HG02981 (cell line): ENCODE measurements at regions not wholly inside any gene's neighbourhood (a gene's known extent, or its start where the extent isn't known, plus 50 kb on each side); places are given as distances from the start of the nearest gene placed in this dataset.

Experiments used
- ATAC-seq: cut with Tn5 transposase; IDR thresholded peaks from one replicate; pipeline ENCODE4 v1.9.1; 2021; ENCODE audit warnings: mild to moderate bottlenecking, moderate library complexity; ENCODE audit not compliant: unreplicated experiment

DNA sequence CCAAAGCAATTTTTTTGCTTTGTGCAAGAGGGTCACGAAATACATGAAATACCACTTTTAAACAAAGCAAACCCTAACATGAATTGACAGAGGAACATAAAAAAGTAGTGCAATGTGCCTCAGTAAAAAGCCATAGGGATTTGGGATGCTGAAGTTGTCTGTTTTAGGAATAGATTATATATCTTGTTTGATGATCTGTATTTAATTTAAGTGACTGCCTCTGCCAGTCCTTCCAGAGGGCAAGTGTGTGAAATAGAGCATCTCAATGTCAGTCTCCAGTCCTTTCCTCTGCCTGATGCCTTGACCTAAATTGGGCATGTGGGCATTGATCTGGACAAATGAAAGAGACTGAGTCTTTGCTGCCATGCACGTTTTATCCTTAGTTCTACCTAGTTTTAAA lies 222.8 kb downstream of the PTPRC start:
- ATAC-seq, result no peak

- no peak for ATAC-seq
Observed at GRCh38 chr1:198864695-198865094, 225.9 kb downstream of the PTPRC start.

DNA sequence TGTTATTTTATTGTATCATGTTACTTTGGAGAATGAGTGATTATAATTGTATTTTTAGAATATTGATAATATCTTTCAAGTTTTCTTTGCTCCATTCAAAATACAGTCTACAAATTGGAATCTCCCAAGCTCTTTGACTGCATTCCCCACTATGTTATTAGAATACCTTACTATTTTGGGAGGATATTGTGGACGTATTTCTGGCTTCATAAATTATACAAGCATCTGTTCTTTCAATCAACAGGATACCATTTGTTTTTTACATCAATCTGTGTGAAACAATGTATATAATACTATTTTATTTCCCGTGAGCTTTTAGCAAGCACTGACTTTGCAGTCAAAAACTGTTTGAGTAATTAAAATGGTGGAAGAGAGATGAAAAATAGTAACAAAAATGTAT lies 226.5 kb downstream of the PTPRC start:
- ATAC-seq, result no peak

GRCh38 chr1:198867182-198867581 lies 228.3 kb downstream of the PTPRC start:
- no peak for ATAC-seq

GRCh38 chr1:198873696-198874230 lies 234.9 kb downstream of the PTPRC start:
- ATAC-seq, result no peak

DNA sequence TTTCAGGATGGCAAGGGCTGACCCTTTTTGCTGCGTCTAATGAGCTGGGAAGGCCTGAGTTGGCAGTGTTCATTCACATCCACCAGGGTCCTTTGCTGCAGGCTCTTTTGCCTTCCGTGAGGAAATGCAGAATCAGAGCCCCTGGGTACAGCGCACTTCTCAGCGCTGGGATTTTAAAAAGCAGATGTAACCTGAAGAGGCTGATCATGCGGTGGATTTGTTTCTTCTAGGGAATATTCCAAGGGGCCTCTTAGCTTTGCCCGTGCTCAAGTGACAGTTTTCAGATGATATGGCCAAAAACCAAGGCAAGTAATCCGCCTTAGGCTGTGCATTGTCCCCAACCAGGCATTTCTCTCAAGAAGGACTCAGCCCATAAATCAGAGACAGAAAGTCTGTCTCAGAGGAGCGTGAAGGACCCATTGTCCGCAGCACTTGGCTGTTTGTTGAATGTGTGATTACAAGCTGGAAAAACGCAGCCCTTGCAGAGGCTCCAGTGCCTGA lies 237.6 kb downstream of the PTPRC start:
- no peak for ATAC-seq

DNA sequence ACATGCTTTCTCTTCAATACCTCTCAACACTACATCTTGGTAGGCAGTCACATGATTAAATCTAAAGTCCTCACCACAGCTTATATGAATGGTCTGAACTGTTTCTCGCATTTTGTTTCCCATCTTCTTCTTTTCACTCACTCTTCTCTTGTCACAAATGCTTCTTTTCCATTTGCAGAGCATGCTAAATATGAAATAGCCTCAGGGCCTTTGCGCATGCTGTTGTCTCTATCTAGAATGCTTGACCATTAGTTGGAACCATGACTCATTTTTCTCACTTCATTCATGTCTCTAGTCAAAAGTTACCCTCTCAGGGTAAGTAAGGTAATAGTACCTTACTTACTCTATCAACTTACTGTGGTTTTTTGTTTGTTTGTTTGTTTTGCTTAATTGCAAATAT lies 239.7 kb downstream of the PTPRC start:
- no peak for ATAC-seq

DNA sequence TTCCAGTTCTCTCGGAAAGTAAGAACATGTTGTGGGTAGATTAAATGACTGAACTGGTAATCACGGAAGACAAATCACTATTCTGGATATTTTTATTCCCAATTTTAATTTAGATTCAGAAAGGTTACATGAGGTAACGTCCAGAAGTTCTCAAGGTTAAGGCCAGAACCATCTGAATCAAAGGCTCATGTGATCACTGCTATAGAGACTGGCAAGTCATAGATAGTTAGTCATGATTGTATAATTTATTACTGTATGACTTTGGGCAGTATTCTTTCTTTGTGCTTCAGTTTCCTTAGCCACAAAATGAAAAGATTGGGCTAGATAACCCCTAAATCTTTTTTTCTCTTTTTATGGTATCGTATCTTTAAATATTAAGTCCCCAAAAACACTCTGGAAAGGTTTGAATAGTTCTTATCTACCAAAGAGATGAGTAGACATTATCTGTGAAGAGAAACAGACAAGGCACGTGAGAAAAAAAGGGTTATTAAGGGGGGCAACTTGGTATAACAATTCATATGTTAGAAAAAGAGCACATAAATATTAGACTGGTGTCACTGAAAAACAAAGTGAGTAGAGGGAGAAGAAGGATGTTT lies 241.0 kb downstream of the PTPRC start:
- ATAC-seq, result no peak

- no peak for ATAC-seq
Observed at GRCh38 chr1:198880397-198880796, 241.6 kb downstream of the PTPRC start.

DNA sequence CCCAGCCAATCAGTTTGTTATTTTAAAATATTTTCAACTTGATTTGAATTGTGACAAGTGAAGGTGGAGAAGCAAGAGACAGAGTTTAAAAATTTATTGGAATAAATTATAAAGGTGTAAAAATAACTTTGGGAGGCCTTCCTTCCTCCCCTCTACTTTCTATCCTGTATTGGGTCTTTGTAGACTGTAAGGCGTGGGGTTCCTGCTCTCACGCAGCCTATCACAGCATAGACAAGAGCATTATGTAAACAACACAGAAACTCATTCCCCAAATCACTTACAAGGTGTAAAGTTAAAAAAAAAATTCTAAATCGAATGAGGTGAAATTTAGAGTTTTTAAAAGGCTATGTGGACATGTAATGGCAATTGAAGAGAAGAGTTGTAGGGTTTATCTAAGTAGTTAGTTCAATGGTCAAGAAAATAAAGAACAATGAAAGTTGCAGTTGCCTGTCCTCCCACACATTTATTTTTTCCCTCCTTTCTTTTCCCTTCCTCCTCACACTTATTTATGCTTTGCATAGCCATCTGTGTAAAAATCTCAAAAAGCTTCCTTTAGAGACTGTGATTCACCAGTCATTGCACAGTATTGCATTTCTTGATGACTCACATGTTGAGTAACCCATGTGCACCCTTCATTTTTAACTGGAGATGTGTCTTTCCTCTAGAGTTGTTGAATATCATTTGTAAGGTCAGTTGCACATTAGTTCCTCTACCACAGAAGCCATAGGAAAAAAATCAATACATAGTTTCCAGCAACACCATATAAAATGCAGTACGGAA lies 242.2 kb downstream of the PTPRC start:
- ATAC-seq, result no peak

DNA sequence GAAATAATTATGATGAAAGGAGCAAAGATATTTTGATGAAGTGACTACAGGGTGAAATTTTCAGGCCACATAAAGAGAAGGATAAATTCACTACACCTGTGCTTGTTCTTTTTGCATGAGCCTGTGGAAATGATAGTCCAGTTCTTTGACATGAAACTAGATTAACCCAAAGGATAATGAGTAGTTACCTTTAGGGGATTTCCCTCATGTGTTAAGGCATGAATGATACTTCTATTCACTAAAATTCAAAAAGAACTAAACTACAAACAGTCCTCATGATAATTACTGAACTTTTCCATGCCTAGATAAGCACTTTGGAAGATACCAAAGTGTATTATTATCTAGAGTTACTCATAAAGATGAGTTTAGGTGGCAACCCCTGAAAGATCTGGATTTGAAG lies 244.3 kb downstream of the PTPRC start:
- ATAC-seq, result no peak

GRCh38 chr1:198887866-198888265 lies 249.0 kb downstream of the PTPRC start:
- no peak for ATAC-seq

DNA sequence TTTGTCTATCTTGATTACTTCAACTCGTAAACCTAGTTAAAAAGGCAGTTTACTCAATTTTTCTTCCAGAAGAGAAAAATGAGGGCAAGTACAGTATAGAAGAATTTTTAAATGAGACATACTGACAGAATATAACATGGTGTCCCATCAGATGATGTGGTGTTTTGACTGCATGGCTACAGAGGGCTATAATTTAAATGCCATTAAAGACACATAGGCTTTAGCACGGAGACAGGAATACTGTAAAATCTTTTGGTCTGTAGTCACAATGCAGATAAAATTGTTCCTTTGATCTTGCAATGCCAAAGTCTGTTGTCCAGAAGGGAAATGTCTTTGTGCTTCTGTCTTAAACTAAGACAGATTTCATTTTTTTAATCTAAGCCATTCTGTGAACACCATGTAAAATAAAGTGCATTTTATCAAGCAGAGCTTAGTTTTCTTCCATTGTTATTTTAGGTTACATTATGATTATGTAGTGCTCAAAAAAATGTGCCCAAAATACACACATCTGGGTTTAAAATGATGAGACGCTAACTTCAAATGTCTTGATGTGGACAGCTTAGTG lies 249.6 kb downstream of the PTPRC start:
- no peak for ATAC-seq

DNA sequence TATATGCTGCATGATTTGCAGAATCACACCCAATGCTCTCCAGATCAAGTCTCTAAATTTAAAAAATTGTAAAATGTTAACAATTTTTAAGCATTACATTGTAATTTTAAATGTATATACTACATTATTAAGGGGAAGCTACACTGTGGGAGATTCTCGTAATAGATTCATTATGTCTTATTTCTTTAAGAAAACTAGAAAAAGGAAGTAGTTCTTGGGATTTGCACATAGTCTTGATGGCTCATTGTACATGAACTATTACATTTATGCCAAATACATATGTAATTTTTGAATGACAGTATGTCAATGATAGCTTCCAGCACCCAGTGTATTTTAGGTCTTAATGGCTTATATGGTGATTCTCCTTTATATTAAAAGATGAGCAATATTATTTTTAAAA lies 250.3 kb downstream of the PTPRC start:
- ATAC-seq, result no peak

DNA sequence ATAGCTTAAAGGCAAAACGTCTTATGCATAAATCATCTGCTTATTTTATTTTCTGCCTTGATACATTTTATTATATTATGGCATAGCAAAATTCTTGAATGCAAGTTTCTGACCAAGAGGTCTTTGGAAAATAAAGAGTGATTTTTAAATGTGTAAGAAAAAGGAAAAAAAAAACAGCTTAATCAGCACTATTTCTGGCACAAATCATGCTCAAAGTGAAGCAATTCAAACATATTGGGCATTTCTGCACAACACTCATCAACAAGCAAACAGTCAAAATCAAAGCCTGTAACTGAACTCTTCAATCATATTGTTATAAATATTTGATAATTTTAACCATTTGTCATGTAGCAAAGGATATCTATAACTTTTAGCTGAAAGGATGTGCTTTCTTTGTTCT lies 250.9 kb downstream of the PTPRC start:
- no peak for ATAC-seq

- no peak for ATAC-seq
Observed at GRCh38 chr1:198890214-198890930, 251.5 kb downstream of the PTPRC start.

- no peak for ATAC-seq
Observed at GRCh38 chr1:198892065-198892464, 253.2 kb downstream of the PTPRC start.

- no peak for ATAC-seq
Observed at GRCh38 chr1:198893141-198893540, 254.3 kb downstream of the PTPRC start.

DNA sequence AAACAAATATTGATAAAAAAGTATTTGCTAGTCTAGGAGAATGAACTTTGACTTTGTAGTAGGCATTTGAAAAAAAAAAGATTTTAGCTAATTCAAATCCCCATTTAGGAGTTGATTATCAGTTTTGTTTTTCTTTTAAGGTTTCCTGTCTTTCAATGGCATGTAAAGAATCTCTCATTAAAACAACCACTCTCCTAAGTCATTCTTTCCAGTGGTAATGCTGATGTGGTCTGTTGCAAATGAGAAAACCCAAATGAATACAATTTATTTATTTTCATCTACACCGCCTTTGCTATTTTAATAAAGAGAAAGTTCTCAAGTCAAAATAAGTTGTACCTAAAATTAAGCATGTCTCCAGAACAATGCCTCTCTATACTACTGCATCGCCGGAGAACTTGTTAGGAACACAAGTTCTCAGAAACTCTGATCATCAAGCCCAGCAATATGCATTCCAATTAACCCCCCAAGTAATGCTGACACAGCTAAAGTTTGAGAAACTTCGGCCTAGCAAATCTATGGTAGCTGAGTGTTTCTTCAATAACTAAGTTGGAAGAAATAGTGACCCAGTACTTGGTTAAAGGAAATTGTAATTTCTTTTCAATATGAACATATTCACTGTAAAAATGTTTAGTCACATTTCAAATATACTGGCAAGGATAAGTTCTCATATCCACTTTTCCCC lies 255.1 kb downstream of the PTPRC start:
- ATAC-seq, result no peak

- no peak for ATAC-seq
Observed at GRCh38 chr1:198901266-198901665, 262.4 kb downstream of the PTPRC start.

GRCh38 chr1:198902655-198903054 lies 263.8 kb downstream of the PTPRC start:
- ATAC-seq, result no peak
